ENCODE measurements at regions not wholly inside any gene's neighbourhood (a gene's known extent, or its start where the extent isn't known, plus 50 kb on each side); places are given as distances from the start of the nearest gene placed in this dataset.

- TF ChIP-seq, protein P1, sequence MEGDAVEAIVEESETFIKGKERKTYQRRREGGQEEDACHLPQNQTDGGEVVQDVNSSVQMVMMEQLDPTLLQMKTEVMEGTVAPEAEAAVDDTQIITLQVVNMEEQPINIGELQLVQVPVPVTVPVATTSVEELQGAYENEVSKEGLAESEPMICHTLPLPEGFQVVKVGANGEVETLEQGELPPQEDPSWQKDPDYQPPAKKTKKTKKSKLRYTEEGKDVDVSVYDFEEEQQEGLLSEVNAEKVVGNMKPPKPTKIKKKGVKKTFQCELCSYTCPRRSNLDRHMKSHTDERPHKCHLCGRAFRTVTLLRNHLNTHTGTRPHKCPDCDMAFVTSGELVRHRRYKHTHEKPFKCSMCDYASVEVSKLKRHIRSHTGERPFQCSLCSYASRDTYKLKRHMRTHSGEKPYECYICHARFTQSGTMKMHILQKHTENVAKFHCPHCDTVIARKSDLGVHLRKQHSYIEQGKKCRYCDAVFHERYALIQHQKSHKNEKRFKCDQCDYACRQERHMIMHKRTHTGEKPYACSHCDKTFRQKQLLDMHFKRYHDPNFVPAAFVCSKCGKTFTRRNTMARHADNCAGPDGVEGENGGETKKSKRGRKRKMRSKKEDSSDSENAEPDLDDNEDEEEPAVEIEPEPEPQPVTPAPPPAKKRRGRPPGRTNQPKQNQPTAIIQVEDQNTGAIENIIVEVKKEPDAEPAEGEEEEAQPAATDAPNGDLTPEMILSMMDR (IDR thresholded peaks at IDR 0.05) = no peak
- TF ChIP-seq POLR2A (IDR thresholded peaks at IDR 0.05) = no peak
These were observed 127.3 kb upstream of the NR4A3 start for GRCh38 chr9:99694393-99694792.
